GM12891 (cell line): ENCODE measurements at regions not wholly inside any gene's neighbourhood (a gene's known extent, or its start where the extent isn't known, plus 50 kb on each side); places are given as distances from the start of the nearest gene placed in this dataset.

Experiments used
- POLR2AphosphoS5 ChIP-seq: IDR thresholded peaks from 2 replicates; pipeline ENCODE4 v1.6.1; 2011; ENCODE audit warnings: low read depth, low read length, control low read depth
- TAF1 ChIP-seq: IDR thresholded peaks from 2 replicates; pipeline ENCODE4 v1.6.1; 2011; ENCODE audit warnings: low read depth, low read length, control low read depth

DNA sequence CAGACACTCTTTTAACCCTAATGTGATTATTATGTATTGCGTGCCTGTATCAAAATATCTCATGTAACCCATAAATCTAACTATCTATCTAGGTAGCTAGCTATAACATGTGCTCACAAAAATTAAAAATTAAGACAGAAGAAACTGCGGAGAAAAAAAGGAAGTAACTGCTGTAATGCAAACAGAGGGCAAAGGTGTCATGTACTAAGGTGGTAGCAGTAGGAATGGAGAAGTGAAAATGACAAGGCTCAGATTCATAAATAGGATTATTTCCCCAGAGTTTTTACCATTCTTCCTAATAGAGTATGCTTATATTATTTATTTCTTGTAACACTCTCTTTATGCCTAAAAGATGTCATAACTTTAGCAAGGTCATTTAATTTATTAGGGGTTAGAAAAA is 1527.5 kb upstream of the C9orf72 start:
- no peak for TF ChIP-seq POLR2AphosphoS5
- no peak for TF ChIP-seq TAF1
